ENCODE measurements at regions not wholly inside any gene's neighbourhood (a gene's known extent, or its start where the extent isn't known, plus 50 kb on each side); places are given as distances from the start of the nearest gene placed in this dataset.

- Histone ChIP-seq H3K36me3 (ENCODE audit: insufficient read depth, low read length) (no peaks in the 10 kb centered on the region), H3K4me2 (ENCODE audit: insufficient read depth, low read length) (no peak overlapping the region)
These were observed 659.2 kb upstream of the RAB6C start for GRCh38 chr2:129320288-129320687.

GRCh38 chr2:129324349-129324748, 655.1 kb upstream of the RAB6C start:
- Histone ChIP-seq H4K20me1 (ENCODE audit: insufficient read depth, low read length) (no peaks in the 10 kb centered on the region), H3K4me2 (ENCODE audit: insufficient read depth, low read length) (no peak overlapping the region), H3K79me2 (ENCODE audit: insufficient read depth, low read length) (no peaks in the 10 kb centered on the region), H2AFZ (ENCODE audit: low read length) (no peak overlapping the region), H3K27ac (ENCODE audit: low read depth, low read length) (no peak overlapping the region), H3K36me3 (ENCODE audit: insufficient read depth, low read length) (no peaks in the 10 kb centered on the region), H3K4me3 (ENCODE audit: insufficient read depth, low read length) (no peak overlapping the region), H3K27me3 (ENCODE audit: insufficient read depth, low read length) (no peaks in the 10 kb centered on the region), H3K4me1 (ENCODE audit: insufficient read depth, low read length) (no peaks in the 10 kb centered on the region), H3K9me3 (ENCODE audit: low read depth, low read length) (peaks cover under 1% of the 10 kb centered on the region)
- TF ChIP-seq CTCF (IDR thresholded peaks at IDR 0.05; ENCODE audit: extremely low read depth, low read depth, low read length), result no peak
- DNase-seq (ENCODE audit: insufficient read length, low spot score, missing footprints), result no peak

More at GRCh38 chr2:129320288-129320687, 659.2 kb upstream of the RAB6C start:
- H3K9me3 ChIP-seq (ENCODE audit: low read depth, low read length), result no peaks in the 10 kb centered on the region
- H3K4me3 ChIP-seq (ENCODE audit: insufficient read depth, low read length), result no peak overlapping the region
- H3K79me2 ChIP-seq (ENCODE audit: insufficient read depth, low read length), result no peaks in the 10 kb centered on the region
- H4K20me1 ChIP-seq (ENCODE audit: insufficient read depth, low read length), result no peaks in the 10 kb centered on the region
- no peak overlapping the region for H3K27ac ChIP-seq (ENCODE audit: low read depth, low read length)
- TF ChIP-seq CTCF (IDR thresholded peaks at IDR 0.05; ENCODE audit: extremely low read depth, low read depth, low read length), result no peak
- H2AFZ ChIP-seq (ENCODE audit: low read length), result no peak overlapping the region
- no peaks in the 10 kb centered on the region for H3K27me3 ChIP-seq (ENCODE audit: insufficient read depth, low read length)
- no peaks in the 10 kb centered on the region for H3K4me1 ChIP-seq (ENCODE audit: insufficient read depth, low read length)
- no peak for DNase-seq (ENCODE audit: insufficient read length, low spot score, missing footprints)

DNA sequence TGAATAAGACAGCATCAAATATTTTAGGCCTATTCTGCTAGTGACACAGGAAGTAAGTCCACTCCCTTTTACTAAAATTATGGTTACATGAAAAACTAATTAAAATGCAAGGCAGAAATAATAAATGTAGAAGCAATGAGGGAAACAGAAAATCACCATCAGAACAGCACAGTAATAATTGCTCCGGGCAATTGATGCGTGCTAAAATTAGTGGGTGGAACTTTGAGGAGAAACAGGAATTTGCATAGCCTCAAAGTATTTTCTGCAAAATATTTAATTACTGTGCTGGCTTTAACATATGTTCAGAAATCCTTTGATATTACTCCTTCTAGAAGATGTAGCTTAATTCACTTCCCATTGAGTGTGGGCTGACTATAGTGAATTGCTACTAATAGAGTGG, 654.3 kb upstream of the RAB6C start:
- no peak overlapping the region for H2AFZ ChIP-seq (ENCODE audit: low read length)
- H3K4me3 ChIP-seq (ENCODE audit: insufficient read depth, low read length), result no peak overlapping the region
- no peak overlapping the region for H3K4me2 ChIP-seq (ENCODE audit: insufficient read depth, low read length)
- no peaks in the 10 kb centered on the region for H3K27me3 ChIP-seq (ENCODE audit: insufficient read depth, low read length)
- no peaks in the 10 kb centered on the region for H3K79me2 ChIP-seq (ENCODE audit: insufficient read depth, low read length)
- H4K20me1 ChIP-seq (ENCODE audit: insufficient read depth, low read length), result no peaks in the 10 kb centered on the region
- no peak for TF ChIP-seq CTCF (IDR thresholded peaks at IDR 0.05; ENCODE audit: extremely low read depth, low read depth, low read length)
- H3K36me3 ChIP-seq (ENCODE audit: insufficient read depth, low read length), result no peaks in the 10 kb centered on the region
- DNase-seq (ENCODE audit: insufficient read length, low spot score, missing footprints), result no peak
- peaks cover 2% of the 10 kb centered on the region for H3K9me3 ChIP-seq (ENCODE audit: low read depth, low read length)
- H3K4me1 ChIP-seq (ENCODE audit: insufficient read depth, low read length), result no peaks in the 10 kb centered on the region
- no peak overlapping the region for H3K27ac ChIP-seq (ENCODE audit: low read depth, low read length)

GRCh38 chr2:129329574-129329973, 649.9 kb upstream of the RAB6C start:
- Histone ChIP-seq H3K4me2 (ENCODE audit: insufficient read depth, low read length) (no peak overlapping the region), H3K4me1 (ENCODE audit: insufficient read depth, low read length) (no peaks in the 10 kb centered on the region), H3K27ac (ENCODE audit: low read depth, low read length) (no peak overlapping the region), H3K4me3 (ENCODE audit: insufficient read depth, low read length) (no peak overlapping the region), H2AFZ (ENCODE audit: low read length) (no peak overlapping the region), H3K9me3 (ENCODE audit: low read depth, low read length) (peaks cover 6% of the 10 kb centered on the region), H3K27me3 (ENCODE audit: insufficient read depth, low read length) (no peaks in the 10 kb centered on the region), H3K79me2 (ENCODE audit: insufficient read depth, low read length) (no peaks in the 10 kb centered on the region), H4K20me1 (ENCODE audit: insufficient read depth, low read length) (no peaks in the 10 kb centered on the region), H3K36me3 (ENCODE audit: insufficient read depth, low read length) (no peaks in the 10 kb centered on the region)
- no peak for DNase-seq (ENCODE audit: insufficient read length, low spot score, missing footprints)
- no peak for TF ChIP-seq CTCF (IDR thresholded peaks at IDR 0.05; ENCODE audit: extremely low read depth, low read depth, low read length)
